Lung (tissue), 11 donors: ENCODE measurements at regions not wholly inside any gene's neighbourhood (a gene's known extent, or its start where the extent isn't known, plus 50 kb on each side); places are given as distances from the start of the nearest gene placed in this dataset.

Source experiments
- ATAC-seq: fragments of 200-7000 bp; cut with Tn5 transposase; one replicate; pipeline ENCODE4 v1.9.1; 2020; ENCODE audit warnings: moderate number of reproducible peaks; ENCODE audit not compliant: insufficient read depth, low FRiP score
- DNase-seq, 3 donors: peaks; one replicate each; pipeline ENCODE4 v3.0.0-alpha.2; 2013 to 2017
- H3K27ac ChIP-seq, 2 donors: one replicate each; pipeline ENCODE4 v1.5.1; 2013; ENCODE audit warnings: mild to moderate bottlenecking in 2 of 2, moderate library complexity in 2 of 2, control low read depth in 1 of 2, inconsistent platforms in 1 of 2, low read depth in 1 of 2, low read length in 1 of 2
- H3K27me3 ChIP-seq, 3 donors: one replicate each; pipeline ENCODE4 v1.5.1; 2013; ENCODE audit warnings: low read length in 2 of 3; ENCODE audit not compliant: control insufficient read depth in 3 of 3, insufficient read depth in 3 of 3
- H3K36me3 ChIP-seq, 4 donors: one replicate each; pipeline ENCODE4 v1.5.1; 2013; ENCODE audit warnings: low read length in 4 of 4, mild to moderate bottlenecking in 1 of 4, moderate library complexity in 1 of 4; ENCODE audit not compliant: control insufficient read depth in 4 of 4, insufficient read depth in 4 of 4
- H3K4me1 ChIP-seq, 5 donors: one replicate each; pipeline ENCODE4 v1.5.1; 2013; ENCODE audit warnings: low read length in 5 of 5, mild to moderate bottlenecking in 2 of 5, moderate library complexity in 1 of 5; ENCODE audit not compliant: control insufficient read depth in 5 of 5, insufficient read depth in 5 of 5
- H3K4me3 ChIP-seq: one replicate; pipeline ENCODE4 v1.5.1; 2013; ENCODE audit warnings: mild to moderate bottlenecking, control low read depth, moderate library complexity
- H3K9ac ChIP-seq, 2 donors: one replicate each; pipeline ENCODE4 v1.5.1; 2013; ENCODE audit warnings: low read length in 2 of 2, control low read depth in 1 of 2; ENCODE audit not compliant: insufficient read depth in 1 of 2
- H3K9me3 ChIP-seq, 4 donors: one replicate each; pipeline ENCODE4 v1.5.1; 2013; ENCODE audit warnings: low read length in 3 of 4, mild to moderate bottlenecking in 1 of 4, moderate library complexity in 1 of 4; ENCODE audit not compliant: control insufficient read depth in 4 of 4, insufficient read depth in 3 of 4
- WGBS, 2 donors: extraction: QIAGEN DNeasy Blood & Tissue Kit; methylation state at CpG; one replicate each; pipeline ENCODE4 v1.1.7; 2013; 5-methylcytosine and 5-hydroxymethylcytosine counted together
- TF ChIP-seq, protein P1 (sequence below): IDR thresholded peaks from 2 replicates; pipeline ENCODE4 v1.5.1; 2012; ENCODE audit warnings: mild to moderate bottlenecking; ENCODE audit errors: control extremely low read depth, extremely low read depth
- donor health status: control.
- donor health status: control.
- donor health status: Bipolar disorder and iron deficiency.
- donor health status: healthy.
- donor health status: DM: yes; HTN: yes; CAD: no.

DNA sequence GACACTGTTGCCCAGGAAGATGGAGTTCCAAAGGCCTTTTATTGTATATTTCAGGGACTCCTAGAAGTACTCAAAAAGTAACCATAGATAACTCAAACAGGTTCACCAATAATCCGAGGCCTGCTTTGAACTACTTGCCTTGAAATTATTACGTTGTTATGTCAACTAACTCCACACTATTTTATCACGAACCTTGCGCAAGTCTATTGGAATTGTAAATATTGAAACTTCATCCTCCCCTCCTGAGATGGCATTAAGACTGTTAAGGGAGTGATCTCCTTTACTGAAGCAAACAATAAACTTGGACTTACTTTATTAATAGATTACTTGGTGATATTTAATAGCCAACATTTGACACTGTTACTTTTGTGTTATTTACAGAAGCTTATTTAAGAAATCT, 199.6 kb upstream of the GADL1 start:
- WGBS, 2 donors, result 66 to 82% methylated on average over 4 of the region's 4 CpGs
- Histone ChIP-seq H3K4me1 (peaks cover 0 to 3% (median 0%) of the 10 kb centered on the region in 5 donors), H3K4me3 (no peak overlapping the region), H3K9ac (no peak overlapping the region), H3K36me3 (no peaks in the 10 kb centered on the region), H3K27me3 (no peaks in the 10 kb centered on the region), H3K27ac (no peak overlapping the region), H3K9me3 (peaks cover 0 to 2% (median 0%) of the 10 kb centered on the region in 4 donors)
- DNase-seq (peak in 2 of 3 donors; percentile 31 to 41), ATAC-seq (no peak)
- TF ChIP-seq, protein P1, sequence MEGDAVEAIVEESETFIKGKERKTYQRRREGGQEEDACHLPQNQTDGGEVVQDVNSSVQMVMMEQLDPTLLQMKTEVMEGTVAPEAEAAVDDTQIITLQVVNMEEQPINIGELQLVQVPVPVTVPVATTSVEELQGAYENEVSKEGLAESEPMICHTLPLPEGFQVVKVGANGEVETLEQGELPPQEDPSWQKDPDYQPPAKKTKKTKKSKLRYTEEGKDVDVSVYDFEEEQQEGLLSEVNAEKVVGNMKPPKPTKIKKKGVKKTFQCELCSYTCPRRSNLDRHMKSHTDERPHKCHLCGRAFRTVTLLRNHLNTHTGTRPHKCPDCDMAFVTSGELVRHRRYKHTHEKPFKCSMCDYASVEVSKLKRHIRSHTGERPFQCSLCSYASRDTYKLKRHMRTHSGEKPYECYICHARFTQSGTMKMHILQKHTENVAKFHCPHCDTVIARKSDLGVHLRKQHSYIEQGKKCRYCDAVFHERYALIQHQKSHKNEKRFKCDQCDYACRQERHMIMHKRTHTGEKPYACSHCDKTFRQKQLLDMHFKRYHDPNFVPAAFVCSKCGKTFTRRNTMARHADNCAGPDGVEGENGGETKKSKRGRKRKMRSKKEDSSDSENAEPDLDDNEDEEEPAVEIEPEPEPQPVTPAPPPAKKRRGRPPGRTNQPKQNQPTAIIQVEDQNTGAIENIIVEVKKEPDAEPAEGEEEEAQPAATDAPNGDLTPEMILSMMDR, result no peak

DNA sequence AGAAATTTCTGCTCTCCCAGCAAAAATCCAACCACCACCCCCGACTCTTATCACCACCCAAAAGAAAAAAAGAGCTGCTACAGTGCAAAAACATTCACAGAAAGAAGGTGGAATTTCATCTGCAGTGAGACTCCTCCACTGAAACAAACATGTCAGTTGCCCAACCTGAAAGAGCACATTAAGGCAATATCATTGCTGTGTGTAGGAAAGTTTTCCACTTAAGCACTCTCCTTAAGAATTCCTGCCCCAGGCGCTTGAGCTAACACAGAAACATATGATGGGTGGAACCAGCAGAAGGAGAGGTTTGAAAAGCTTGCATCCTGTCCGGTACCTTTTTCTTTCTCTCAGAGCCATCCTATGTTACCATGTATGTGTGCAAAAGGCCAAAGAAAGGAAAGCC, 200.8 kb upstream of the GADL1 start:
- Histone ChIP-seq H3K27ac (no peak overlapping the region), H3K9me3 (peaks cover 0 to 2% (median 0%) of the 10 kb centered on the region in 4 donors), H3K27me3 (no peaks in the 10 kb centered on the region), H3K9ac (no peak overlapping the region), H3K4me1 (peaks cover 0 to 3% (median 0%) of the 10 kb centered on the region in 5 donors), H3K36me3 (no peaks in the 10 kb centered on the region), H3K4me3 (no peak overlapping the region)
- TF ChIP-seq, protein P1, result no peak
- no peak for ATAC-seq
- 72 to 90% methylated on average over 3 of the region's 3 CpGs for WGBS, 2 donors
- DNase-seq, result peak in 1 of 3 donors; percentile 50

DNA sequence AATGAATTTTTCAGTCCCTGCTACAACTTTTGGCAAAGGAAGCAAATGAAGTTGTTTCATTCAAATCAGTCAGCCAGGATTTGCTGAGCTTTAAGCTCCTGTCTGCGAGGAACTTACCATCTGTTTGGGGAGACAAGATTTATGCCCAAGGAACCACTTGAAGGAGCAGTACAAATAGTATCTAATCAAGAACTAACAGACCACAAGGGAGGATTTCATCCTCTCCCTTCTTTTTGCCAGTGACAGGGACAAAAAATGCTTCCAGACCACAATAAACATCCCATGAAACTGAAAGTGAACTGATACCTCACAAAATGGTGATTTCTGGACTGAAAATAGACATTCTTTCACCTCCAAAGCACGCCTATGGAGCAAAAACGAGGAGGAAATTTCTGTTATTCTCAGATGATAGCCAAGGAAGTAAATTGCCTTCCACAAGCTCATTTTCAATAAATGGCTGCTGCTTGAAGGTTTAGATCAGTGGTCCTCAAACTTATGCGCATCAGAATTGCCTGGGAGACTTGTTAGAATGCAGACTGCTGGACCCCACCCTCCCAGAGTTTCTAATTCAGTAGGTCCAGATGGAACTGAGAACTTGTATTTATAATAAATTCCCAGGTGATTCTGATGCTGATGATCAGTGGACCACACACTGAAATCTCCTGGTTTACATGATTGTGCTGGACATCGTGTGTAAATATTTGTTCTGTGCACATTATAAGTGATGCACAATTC, 202.4 kb upstream of the GADL1 start:
- TF ChIP-seq, protein P1, result no peak
- Histone ChIP-seq H3K27ac (no peak overlapping the region), H3K4me1 (peaks cover 0 to 3% (median 0%) of the 10 kb centered on the region in 5 donors), H3K9me3 (no peaks in the 10 kb centered on the region), H3K27me3 (no peaks in the 10 kb centered on the region), H3K4me3 (no peak overlapping the region), H3K36me3 (no peaks in the 10 kb centered on the region), H3K9ac (no peak overlapping the region)
- no peak for DNase-seq
- no peak for ATAC-seq
- WGBS, 2 donors, result 70 to 82% methylated on average over 5 of the region's 5 CpGs
